ENCODE measurements at regions not wholly inside any gene's neighbourhood (a gene's known extent, or its start where the extent isn't known, plus 50 kb on each side); places are given as distances from the start of the nearest gene placed in this dataset.
"Not testable (repeated sequence)": the region's sequence is repeated elsewhere in the genome, so short reads cannot be mapped to it uniquely, and the experiment has no call there.

GRCh38 chr3:127445581-127446343, 144.8 kb downstream of the TPRA1 start:
- Histone ChIP-seq H3K4me1 (ENCODE audit: insufficient read depth, low read length) (no peaks in the 10 kb centered on the region), H3K36me3 (ENCODE audit: insufficient read depth, low read length) (no peaks in the 10 kb centered on the region), H3K27me3 (ENCODE audit: control insufficient read depth in 1 of 2, insufficient read depth in 2 of 2, low read length in 2 of 2) (peaks cover 0 to 6% of the 10 kb centered on the region in 2 donors), H3K9ac (ENCODE audit: low read length) (no peak overlapping the region), H3K9me3 (ENCODE audit: low read length) (no peaks in the 10 kb centered on the region), H3K4me3 (ENCODE audit: low read depth in 1 of 2, low read length in 2 of 2) (no peak overlapping the region), H3K27ac (ENCODE audit: low read depth, low read length) (no peak overlapping the region)

DNA sequence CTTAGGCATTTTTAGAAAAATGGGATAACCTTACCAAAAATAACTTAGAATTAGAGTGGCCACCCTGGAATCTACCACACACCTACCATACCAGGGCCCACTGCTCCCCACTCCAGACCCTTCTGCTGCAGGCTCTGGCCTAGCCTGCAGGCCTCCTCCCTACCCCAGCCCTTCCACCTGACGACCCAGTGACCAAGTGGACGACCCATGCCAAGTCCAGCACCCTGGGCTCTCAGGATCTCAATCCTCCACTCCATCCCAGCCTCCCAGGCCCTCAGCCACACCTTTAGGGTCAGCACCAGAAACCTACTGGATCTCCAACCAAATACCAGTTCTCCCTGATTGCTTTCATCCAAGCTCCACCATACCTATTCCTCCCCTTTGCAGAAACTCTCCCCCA, 145.8 kb downstream of the TPRA1 start:
- H3K4me1 ChIP-seq (ENCODE audit: insufficient read depth, low read length) = no peaks in the 10 kb centered on the region
- no peak overlapping the region for H3K9ac ChIP-seq (ENCODE audit: low read length)
- H3K9me3 ChIP-seq (ENCODE audit: low read length) = no peaks in the 10 kb centered on the region
- no peaks in the 10 kb centered on the region for H3K36me3 ChIP-seq (ENCODE audit: insufficient read depth, low read length)
- no peak overlapping the region for H3K4me3 ChIP-seq (ENCODE audit: low read depth in 1 of 2, low read length in 2 of 2)
- no peaks in the 10 kb centered on the region for H3K27me3 ChIP-seq (ENCODE audit: control insufficient read depth in 1 of 2, insufficient read depth in 2 of 2, low read length in 2 of 2)
- H3K27ac ChIP-seq (ENCODE audit: low read depth, low read length) = no peak overlapping the region

- H3K9me3 ChIP-seq (ENCODE audit: low read length) = no peaks in the 10 kb centered on the region
- no peak overlapping the region for H3K27ac ChIP-seq (ENCODE audit: low read depth, low read length)
- no peaks in the 10 kb centered on the region for H3K4me1 ChIP-seq (ENCODE audit: insufficient read depth, low read length)
- no peak overlapping the region for H3K4me3 ChIP-seq (ENCODE audit: low read depth in 1 of 2, low read length in 2 of 2)
- no peaks in the 10 kb centered on the region for H3K27me3 ChIP-seq (ENCODE audit: control insufficient read depth in 1 of 2, insufficient read depth in 2 of 2, low read length in 2 of 2)
- H3K36me3 ChIP-seq (ENCODE audit: insufficient read depth, low read length) = no peaks in the 10 kb centered on the region
- H3K9ac ChIP-seq (ENCODE audit: low read length) = no peak overlapping the region
These were observed 146.8 kb downstream of the TPRA1 start for GRCh38 chr3:127443581-127444375.

GRCh38 chr3:127442506-127442905, 148.0 kb downstream of the TPRA1 start:
- no peaks in the 10 kb centered on the region for H3K9me3 ChIP-seq (ENCODE audit: low read length)
- H3K36me3 ChIP-seq (ENCODE audit: insufficient read depth, low read length) = no peaks in the 10 kb centered on the region
- H3K27me3 ChIP-seq (ENCODE audit: control insufficient read depth in 1 of 2, insufficient read depth in 2 of 2, low read length in 2 of 2) = no peaks in the 10 kb centered on the region
- no peak overlapping the region for H3K4me3 ChIP-seq (ENCODE audit: low read depth in 1 of 2, low read length in 2 of 2)
- no peak overlapping the region for H3K9ac ChIP-seq (ENCODE audit: low read length)
- H3K27ac ChIP-seq (ENCODE audit: low read depth, low read length) = no peak overlapping the region
- H3K4me1 ChIP-seq (ENCODE audit: insufficient read depth, low read length) = no peaks in the 10 kb centered on the region

DNA sequence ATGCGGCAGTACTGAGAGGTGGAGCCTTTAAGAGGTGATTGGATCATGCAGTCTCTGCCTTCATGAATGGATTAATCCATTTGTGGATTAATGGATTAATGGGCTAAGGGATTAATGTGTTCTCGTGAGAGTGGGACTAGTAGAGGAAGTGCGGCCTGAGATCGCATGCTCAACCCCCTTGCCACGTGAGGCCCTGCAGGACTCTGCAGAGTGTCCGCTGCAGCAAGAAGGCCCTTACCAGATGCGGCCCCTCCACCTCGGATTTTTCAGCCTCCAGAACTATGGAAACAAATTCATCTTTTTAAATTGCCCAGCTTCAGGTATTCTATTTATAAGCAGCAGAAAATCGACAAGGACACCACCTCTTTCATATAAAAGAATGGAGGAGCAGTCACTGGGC, 148.8 kb downstream of the TPRA1 start:
- no peaks in the 10 kb centered on the region for H3K4me1 ChIP-seq (ENCODE audit: insufficient read depth, low read length)
- H3K9me3 ChIP-seq (ENCODE audit: low read length) = no peaks in the 10 kb centered on the region
- no peaks in the 10 kb centered on the region for H3K27me3 ChIP-seq (ENCODE audit: control insufficient read depth in 1 of 2, insufficient read depth in 2 of 2, low read length in 2 of 2)
- no peak overlapping the region for H3K27ac ChIP-seq (ENCODE audit: low read depth, low read length)
- no peaks in the 10 kb centered on the region for H3K36me3 ChIP-seq (ENCODE audit: insufficient read depth, low read length)
- no peak overlapping the region for H3K9ac ChIP-seq (ENCODE audit: low read length)
- H3K4me3 ChIP-seq (ENCODE audit: low read depth in 1 of 2, low read length in 2 of 2) = no peak overlapping the region

DNA sequence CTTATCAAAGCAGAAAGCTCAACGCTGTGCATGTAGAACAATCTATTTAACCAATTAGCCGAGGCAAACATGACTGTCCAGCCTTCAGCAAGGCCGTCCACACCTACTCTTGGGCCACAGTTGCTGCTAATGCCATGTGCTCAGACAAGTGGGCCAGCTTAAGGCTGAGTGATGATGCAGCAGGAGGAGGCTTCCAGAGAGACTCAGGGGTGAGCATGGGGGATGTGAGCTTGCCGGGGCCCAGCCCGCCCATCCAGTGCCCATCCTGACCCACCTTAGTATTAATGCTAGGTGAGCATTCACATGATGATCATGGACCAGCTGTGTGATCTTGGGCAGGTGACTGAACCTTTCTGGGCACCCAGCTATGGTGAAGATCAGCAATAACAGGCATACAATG, 150.1 kb downstream of the TPRA1 start:
- Histone ChIP-seq H3K9me3 (ENCODE audit: low read length) (no peaks in the 10 kb centered on the region), H3K36me3 (ENCODE audit: insufficient read depth, low read length) (no peaks in the 10 kb centered on the region), H3K27ac (ENCODE audit: low read depth, low read length) (no peak overlapping the region), H3K27me3 (ENCODE audit: control insufficient read depth in 1 of 2, insufficient read depth in 2 of 2, low read length in 2 of 2) (no peaks in the 10 kb centered on the region), H3K4me3 (ENCODE audit: low read depth in 1 of 2, low read length in 2 of 2) (no peak overlapping the region), H3K4me1 (ENCODE audit: insufficient read depth, low read length) (no peaks in the 10 kb centered on the region), H3K9ac (ENCODE audit: low read length) (no peak overlapping the region)

DNA sequence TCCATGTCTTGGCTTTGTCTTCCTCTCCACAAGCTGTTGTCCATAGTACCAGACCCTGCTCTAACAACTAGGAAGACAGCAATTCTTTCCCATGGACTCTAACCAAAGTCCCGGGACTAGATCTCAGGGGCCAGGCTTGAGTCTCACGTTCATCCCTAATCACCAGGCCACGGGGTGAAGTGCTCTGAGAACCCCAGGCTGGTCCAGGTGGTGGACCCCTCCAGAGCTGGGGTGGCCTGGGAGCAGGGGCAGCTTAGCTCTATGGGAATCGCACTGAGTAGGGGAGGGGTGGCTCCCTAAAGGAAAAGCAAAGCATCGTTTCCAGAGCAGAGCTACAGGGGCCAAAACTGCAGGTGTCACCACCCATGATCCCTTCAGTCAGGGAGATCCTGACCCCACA, 150.9 kb downstream of the TPRA1 start:
- Histone ChIP-seq H3K4me3 (ENCODE audit: low read depth in 1 of 2, low read length in 2 of 2) (no peak overlapping the region), H3K9ac (ENCODE audit: low read length) (no peak overlapping the region), H3K27me3 (ENCODE audit: control insufficient read depth in 1 of 2, insufficient read depth in 2 of 2, low read length in 2 of 2) (no peaks in the 10 kb centered on the region), H3K4me1 (ENCODE audit: insufficient read depth, low read length) (no peaks in the 10 kb centered on the region), H3K36me3 (ENCODE audit: insufficient read depth, low read length) (no peaks in the 10 kb centered on the region), H3K27ac (ENCODE audit: low read depth, low read length) (no peak overlapping the region), H3K9me3 (ENCODE audit: low read length) (no peaks in the 10 kb centered on the region)

GRCh38 chr3:127438951-127439350, 151.1 kb upstream of the PRR20G start:
- Histone ChIP-seq H3K27ac (ENCODE audit: low read depth, low read length) (no peak overlapping the region), H3K9me3 (ENCODE audit: low read length) (no peaks in the 10 kb centered on the region), H3K4me3 (ENCODE audit: low read depth in 1 of 2, low read length in 2 of 2) (no peak overlapping the region), H3K4me1 (ENCODE audit: insufficient read depth, low read length) (no peaks in the 10 kb centered on the region), H3K27me3 (ENCODE audit: control insufficient read depth in 1 of 2, insufficient read depth in 2 of 2, low read length in 2 of 2) (no peaks in the 10 kb centered on the region), H3K9ac (ENCODE audit: low read length) (no peak overlapping the region), H3K36me3 (ENCODE audit: insufficient read depth, low read length) (no peaks in the 10 kb centered on the region)

DNA sequence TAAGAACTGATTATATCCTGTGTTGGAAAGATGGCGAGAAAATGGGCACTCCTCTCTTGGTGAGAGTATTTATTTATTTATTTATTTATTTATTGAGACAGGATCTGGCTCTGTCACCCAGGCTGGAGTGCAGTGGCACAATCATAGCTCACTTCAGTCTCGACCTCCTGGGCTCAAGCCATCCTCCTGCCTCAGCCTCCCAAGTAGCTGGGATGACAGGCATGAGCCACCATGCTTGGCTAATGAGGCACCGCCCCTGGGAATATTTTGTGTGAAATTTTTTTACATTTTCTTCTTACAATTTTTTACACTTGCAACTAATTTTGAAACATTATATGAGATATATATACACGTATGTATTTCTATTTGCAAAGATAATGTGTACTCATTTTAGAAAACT, 150.5 kb upstream of the PRR20G start:
- Histone ChIP-seq H3K27ac (ENCODE audit: low read depth, low read length) (no peak overlapping the region), H3K9ac (ENCODE audit: low read length) (no peak overlapping the region), H3K9me3 (ENCODE audit: low read length) (no peaks in the 10 kb centered on the region)

DNA sequence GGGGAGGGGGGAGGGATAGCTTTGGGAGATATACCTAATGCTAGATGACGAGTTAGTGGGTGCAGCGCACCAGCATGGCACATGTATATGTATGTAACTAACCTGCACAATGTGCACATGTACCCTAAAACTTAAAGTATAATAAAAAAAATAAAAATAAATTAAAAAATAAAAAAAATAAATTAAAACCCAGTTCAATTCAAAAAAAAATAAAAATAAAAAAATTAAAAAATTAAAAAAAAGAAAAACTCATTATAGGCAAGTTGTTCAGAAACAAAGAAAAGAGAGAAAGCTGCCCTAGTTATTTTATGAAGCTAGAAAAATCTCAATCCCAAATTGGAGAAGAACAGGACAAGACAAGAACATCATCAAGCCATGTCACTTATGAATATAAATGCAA, 147.5 kb upstream of the PRR20G start:
- not testable (repeated sequence) for H3K9ac ChIP-seq (ENCODE audit: low read length); H3K27ac ChIP-seq (ENCODE audit: low read depth, low read length); H3K27me3 ChIP-seq (ENCODE audit: control insufficient read depth in 1 of 2, insufficient read depth in 2 of 2, low read length in 2 of 2); H3K4me3 ChIP-seq (ENCODE audit: low read depth in 1 of 2, low read length in 2 of 2); H3K9me3 ChIP-seq (ENCODE audit: low read length); H3K4me1 ChIP-seq (ENCODE audit: insufficient read depth, low read length); H3K36me3 ChIP-seq (ENCODE audit: insufficient read depth, low read length)

More for the DNA sequence above, 150.5 kb upstream of the PRR20G start:
- Histone ChIP-seq H3K4me1 (ENCODE audit: insufficient read depth, low read length) (no peaks in the 10 kb centered on the region), H3K36me3 (ENCODE audit: insufficient read depth, low read length) (no peaks in the 10 kb centered on the region), H3K27me3 (ENCODE audit: control insufficient read depth in 1 of 2, insufficient read depth in 2 of 2, low read length in 2 of 2) (no peaks in the 10 kb centered on the region), H3K4me3 (ENCODE audit: low read depth in 1 of 2, low read length in 2 of 2) (no peak overlapping the region)

- H3K9ac ChIP-seq (ENCODE audit: low read length) = no peak overlapping the region
- H3K9me3 ChIP-seq (ENCODE audit: low read length) = no peaks in the 10 kb centered on the region
- H3K27me3 ChIP-seq (ENCODE audit: control insufficient read depth in 1 of 2, insufficient read depth in 2 of 2, low read length in 2 of 2) = peaks cover 0 to 21% of the 10 kb centered on the region in 2 donors
- H3K4me1 ChIP-seq (ENCODE audit: insufficient read depth, low read length) = no peaks in the 10 kb centered on the region
- H3K4me3 ChIP-seq (ENCODE audit: low read depth in 1 of 2, low read length in 2 of 2) = no peak overlapping the region
- no peaks in the 10 kb centered on the region for H3K36me3 ChIP-seq (ENCODE audit: insufficient read depth, low read length)
- H3K27ac ChIP-seq (ENCODE audit: low read depth, low read length) = no peak overlapping the region
These were observed 143.2 kb upstream of the PRR20G start for GRCh38 chr3:127431066-127431465.

All from muscle layer of colon (tissue), 2 donors.